Common myeloid progenitor, CD34-positive (primary cell): ENCODE measurements at regions not wholly inside any gene's neighbourhood (a gene's known extent, or its start where the extent isn't known, plus 50 kb on each side); places are given as distances from the start of the nearest gene placed in this dataset.

ENCODE experiments used
- CTCF ChIA-PET: fragments of 350-600 bp; sonication (Branson Sonifier 250); formaldehyde crosslinking; loops from one replicate; lab custom pipeline; 2021; ENCODE audit warnings: antibody characterized with exemption; lab: Charles Lee
- POLR2A ChIA-PET: fragments of 350-600 bp; sonication (Branson Sonifier 250); formaldehyde crosslinking; loops from one replicate; lab custom pipeline; 2021; ENCODE audit warnings: antibody characterized with exemption; lab: Charles Lee
- DNase-seq, 3 donors: peaks; one replicate each; pipeline versions ENCODE4 v3.0.0 to v3.0.0-alpha.2; 2013
- H3K27ac ChIP-seq, 2 experiments: 1 replicate in 1 of 2; 2 replicates in 1 of 2; pipeline ENCODE4 v1.7.0; 2013; ENCODE audit warnings: inconsistent platforms in 2 of 2, low read length in 2 of 2, mild to moderate bottlenecking in 2 of 2, low read depth in 1 of 2, moderate library complexity in 1 of 2; ENCODE audit not compliant: severe bottlenecking in 2 of 2, insufficient read depth in 1 of 2, poor library complexity in 1 of 2
- H3K27me3 ChIP-seq, 5 experiments: replicated peaks in 2 of 5; 1 replicate in 3 of 5; 2 replicates in 2 of 5; pipeline versions ENCODE4 v1.6.1 to v1.7.0; 2013; ENCODE audit warnings: low read length in 4 of 5, mild to moderate bottlenecking in 2 of 5, moderate library complexity in 2 of 5, inconsistent platforms in 1 of 5; ENCODE audit not compliant: insufficient read depth in 5 of 5, control insufficient read depth in 4 of 5
- H3K36me3 ChIP-seq, 4 experiments: 1 replicate in 2 of 4; 2 replicates in 2 of 4; pipeline versions ENCODE4 v1.6.1 to v1.7.0; 2013; ENCODE audit warnings: low read length in 3 of 4, control low read depth in 1 of 4, mild to moderate bottlenecking in 1 of 4; ENCODE audit not compliant: control insufficient read depth in 4 of 4, insufficient read depth in 4 of 4
- H3K4me1 ChIP-seq, 4 experiments: 1 replicate in 3 of 4; 2 replicates in 1 of 4; pipeline versions ENCODE4 v1.6.1 to v1.7.1; 2013; ENCODE audit warnings: low read length in 3 of 4, mild to moderate bottlenecking in 3 of 4, control low read depth in 1 of 4, inconsistent platforms in 1 of 4, moderate library complexity in 1 of 4; ENCODE audit not compliant: control insufficient read depth in 4 of 4, insufficient read depth in 4 of 4; ENCODE audit errors: control extremely low read depth in 1 of 4
- H3K4me3 ChIP-seq, 7 experiments: 1 replicate in 4 of 7; 2 replicates in 3 of 7; pipeline versions ENCODE4 v1.5.1 to v1.7.0; 2013; ENCODE audit warnings: mild to moderate bottlenecking in 7 of 7, low read length in 6 of 7, moderate library complexity in 6 of 7, inconsistent platforms in 2 of 7, low read depth in 2 of 7, control low read depth in 1 of 7; ENCODE audit not compliant: insufficient read depth in 4 of 7, control insufficient read depth in 1 of 7; ENCODE audit errors: extremely low read depth in 1 of 7
- H3K9me3 ChIP-seq, 5 experiments: 1 replicate in 4 of 5; 2 replicates in 1 of 5; pipeline versions ENCODE4 v1.6.1 to v1.7.1; 2013; ENCODE audit warnings: low read length in 4 of 5, mild to moderate bottlenecking in 2 of 5, inconsistent platforms in 1 of 5, low read depth in 1 of 5, moderate library complexity in 1 of 5; ENCODE audit not compliant: control insufficient read depth in 4 of 5, insufficient read depth in 2 of 5; ENCODE audit errors: control extremely low read depth in 1 of 5
- WGBS: methylation state at CpG from one replicate; pipeline ENCODE4 v1.1.5; 2013; ENCODE audit not compliant: insufficient coverage; 5-methylcytosine and 5-hydroxymethylcytosine counted together

DNA sequence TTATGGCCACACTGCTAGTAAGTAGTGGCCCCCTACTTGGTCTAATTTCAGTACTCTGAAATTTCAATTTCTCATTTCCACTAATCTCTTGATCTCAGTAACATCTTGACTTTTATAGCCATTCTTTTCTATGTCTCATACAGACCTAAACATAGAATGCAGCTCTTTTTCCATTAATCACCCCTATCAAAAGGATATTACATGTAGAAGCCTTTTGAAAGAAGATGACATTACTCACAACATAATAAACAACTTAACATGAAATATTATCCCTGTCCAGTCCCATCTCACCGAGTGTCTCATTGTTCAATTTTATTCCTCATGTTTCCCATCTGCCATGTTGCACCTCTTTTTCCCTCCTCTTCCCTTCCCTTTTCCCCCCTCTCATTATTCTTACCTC is 81.1 kb upstream of the KLHL13 start:
- POLR2A ChIA-PET: no interaction called here
- H3K36me3 ChIP-seq: no peaks in the 10 kb centered on the region
- DNase-seq: no peak
- no peak overlapping the region for H3K27ac ChIP-seq
- no peaks in the 10 kb centered on the region for H3K9me3 ChIP-seq
- 67% methylated on average over 1 of the region's 1 CpG for WGBS
- no peaks in the 10 kb centered on the region for H3K27me3 ChIP-seq
- H3K4me1 ChIP-seq: no peaks in the 10 kb centered on the region
- H3K4me3 ChIP-seq: no peak overlapping the region
- CTCF ChIA-PET: no interaction called here

- POLR2A ChIA-PET: no interaction called here
- CTCF ChIA-PET: no interaction called here
Observed at GRCh38 chrX:118198577-118198976, 82.0 kb upstream of the KLHL13 start.

DNA sequence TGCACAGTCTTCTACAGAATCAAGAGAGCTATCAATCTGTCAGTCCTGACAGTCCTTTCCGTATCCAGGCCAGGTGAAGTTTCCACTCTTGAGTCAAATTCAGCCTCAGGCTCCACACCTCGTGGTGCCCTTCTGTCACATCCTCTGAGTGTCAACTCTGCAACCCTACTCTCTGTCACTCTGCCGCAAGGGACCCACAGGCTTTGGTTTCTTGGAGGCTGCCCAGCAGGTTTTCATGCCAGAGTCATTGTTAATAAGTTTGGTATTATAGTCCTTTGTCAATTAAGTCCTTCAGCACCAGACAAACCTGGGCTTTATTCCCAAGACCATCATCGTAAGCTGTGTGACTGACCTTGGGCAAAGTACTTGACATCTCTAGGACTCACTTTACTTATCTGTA is 83.4 kb upstream of the KLHL13 start:
- Histone ChIP-seq H3K4me1 (no peaks in the 10 kb centered on the region), H3K4me3 (no peak overlapping the region), H3K9me3 (no peaks in the 10 kb centered on the region), H3K27ac (no peak overlapping the region), H3K36me3 (no peaks in the 10 kb centered on the region), H3K27me3 (no peaks in the 10 kb centered on the region)
- ChIA-PET CTCF (no interaction called here), POLR2A (no interaction called here)
- no peak for DNase-seq
- WGBS: 86% methylated on average over 3 of the region's 4 CpGs

More at GRCh38 chrX:118198577-118198976, 82.0 kb upstream of the KLHL13 start:
- DNase-seq: no peak
- Histone ChIP-seq H3K9me3 (no peaks in the 10 kb centered on the region), H3K27ac (no peak overlapping the region), H3K4me3 (no peak overlapping the region), H3K36me3 (no peaks in the 10 kb centered on the region), H3K27me3 (no peaks in the 10 kb centered on the region), H3K4me1 (no peaks in the 10 kb centered on the region)
- WGBS: 38% methylated on average over 1 of the region's 3 CpGs

DNA sequence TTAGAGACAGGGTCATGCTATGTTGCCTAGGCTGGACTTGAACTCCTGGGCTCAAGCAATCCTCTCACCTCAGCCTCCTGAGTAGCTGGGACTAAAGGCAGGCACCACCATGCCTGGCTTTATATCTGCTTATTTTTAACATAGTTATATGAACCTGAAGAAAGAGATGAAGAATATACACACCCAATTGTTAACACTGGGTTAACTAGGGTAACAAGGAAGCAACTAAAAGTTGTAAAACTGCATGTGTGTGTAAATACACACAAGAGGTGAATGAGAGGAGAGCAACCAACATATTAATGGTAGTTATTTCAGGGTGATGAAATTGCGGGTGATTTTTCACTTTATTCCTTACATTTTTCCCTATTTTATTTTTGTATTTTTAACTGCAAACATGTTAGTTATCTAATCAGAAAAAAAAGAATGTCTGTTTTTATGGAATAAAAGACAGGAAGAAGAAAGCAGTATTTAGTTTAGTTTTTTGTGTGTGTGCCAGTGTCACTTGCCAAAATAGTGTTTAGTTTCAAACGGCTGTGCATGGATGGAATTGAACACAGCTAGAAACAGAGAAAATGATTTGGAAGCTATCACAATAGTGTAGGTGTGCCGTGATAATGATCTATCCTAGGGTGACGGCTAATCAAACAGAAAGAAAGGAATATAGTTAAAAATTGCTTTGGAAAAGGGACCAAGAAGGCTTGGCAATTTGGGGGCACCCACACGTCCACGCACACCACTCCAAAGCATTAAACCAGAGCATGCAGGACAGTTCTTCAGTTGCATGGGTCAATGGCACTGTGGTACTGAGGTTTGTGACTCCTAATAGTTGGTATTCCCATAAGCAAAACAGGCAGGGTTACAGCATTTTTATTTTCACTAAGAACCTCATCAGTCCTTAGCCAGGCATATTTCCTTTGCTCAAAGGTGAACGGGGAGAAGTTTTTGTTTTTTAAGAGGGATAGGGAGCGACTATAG is 89.1 kb upstream of the KLHL13 start:
- Histone ChIP-seq H3K9me3 (no peaks in the 10 kb centered on the region), H3K27ac (no peak overlapping the region), H3K4me3 (no peak overlapping the region), H3K27me3 (no peaks in the 10 kb centered on the region), H3K4me1 (no peaks in the 10 kb centered on the region), H3K36me3 (no peaks in the 10 kb centered on the region)
- WGBS: 78% methylated on average over 4 of the region's 8 CpGs
- no peak for DNase-seq
- CTCF ChIA-PET: no interaction called here
- POLR2A ChIA-PET: no interaction called here

DNA sequence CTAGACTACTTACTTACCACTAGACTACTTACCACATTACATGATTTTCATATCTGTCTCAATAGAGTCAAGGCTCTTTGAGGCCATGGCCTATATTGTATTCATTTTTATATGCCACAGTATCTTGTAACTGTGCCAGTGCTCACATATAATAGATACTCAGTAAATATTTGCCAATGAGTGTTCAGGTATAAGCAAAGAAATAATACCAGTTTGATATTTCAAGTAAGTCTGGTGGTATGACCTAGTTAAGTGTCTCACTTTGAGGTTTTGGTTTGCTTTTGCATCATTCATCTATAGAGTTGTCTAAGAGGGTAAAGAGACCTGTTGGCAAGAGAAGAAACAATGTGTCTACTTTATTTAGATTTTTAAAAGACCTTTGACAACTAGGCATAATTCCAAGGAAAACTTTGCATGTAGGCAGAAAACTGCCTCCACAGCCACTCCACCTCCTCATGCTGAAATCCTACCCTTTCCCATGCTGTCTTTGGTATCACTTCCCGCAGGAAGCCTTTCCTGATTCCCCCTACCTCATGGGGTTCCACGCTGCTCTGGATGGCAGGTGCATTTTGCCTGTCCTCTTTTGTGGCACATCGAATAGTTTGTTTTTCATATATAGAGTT is 91.3 kb upstream of the KLHL13 start:
- WGBS: no CpG with 5 or more reads among the region's 3 CpGs
- H3K27me3 ChIP-seq: no peaks in the 10 kb centered on the region
- DNase-seq: no peak
- H3K36me3 ChIP-seq: no peaks in the 10 kb centered on the region
- CTCF ChIA-PET: no interaction called here
- H3K4me3 ChIP-seq: no peak overlapping the region
- POLR2A ChIA-PET: no interaction called here
- H3K4me1 ChIP-seq: peaks cover 0 to 16% (median 11%) of the 10 kb centered on the region in 4 experiments
- no peaks in the 10 kb centered on the region for H3K9me3 ChIP-seq
- H3K27ac ChIP-seq: no peak overlapping the region

GRCh38 chrX:118208481-118208880 is 91.9 kb upstream of the KLHL13 start:
- CTCF ChIA-PET: no interaction called here
- no peaks in the 10 kb centered on the region for H3K27me3 ChIP-seq
- POLR2A ChIA-PET: no interaction called here
- H3K9me3 ChIP-seq: no peaks in the 10 kb centered on the region
- no peak for DNase-seq
- H3K4me1 ChIP-seq: peaks cover 0 to 22% (median 15%) of the 10 kb centered on the region in 4 experiments
- no peak overlapping the region for H3K4me3 ChIP-seq
- WGBS: 100% methylated on average over 2 of the region's 4 CpGs
- no peak overlapping the region for H3K27ac ChIP-seq
- no peaks in the 10 kb centered on the region for H3K36me3 ChIP-seq
